Esophagus muscularis mucosa (tissue), 3 donors: ENCODE measurements at regions not wholly inside any gene's neighbourhood (a gene's known extent, or its start where the extent isn't known, plus 50 kb on each side); places are given as distances from the start of the nearest gene placed in this dataset.

Experiments
- POLR2A ChIP-seq: fragments of 450-650 bp; IDR thresholded peaks from one replicate; pipeline ENCODE4 v1.6.1; 2017; ENCODE audit warnings: antibody characterized with exemption, moderate library complexity, mild to moderate bottlenecking, low read depth
- POLR2AphosphoS5 ChIP-seq, 2 donors: sonication (generic); formaldehyde crosslinking; IDR thresholded peaks; one replicate each; pipeline ENCODE4 v1.6.1; 2017; ENCODE audit warnings: antibody characterized with exemption in 2 of 2
- TF ChIP-seq, protein P1 (sequence below), 3 experiments: fragments of 200-600 bp in 2 of 3; fragments of 450-650 bp in 1 of 3; sonication (generic) in 2 of 3; IDR thresholded peaks; one replicate each; pipeline ENCODE4 v1.5.1; 2017 to 2019; ENCODE audit warnings: antibody characterized with exemption in 3 of 3, mild to moderate bottlenecking in 2 of 3, moderate library complexity in 1 of 3

DNA sequence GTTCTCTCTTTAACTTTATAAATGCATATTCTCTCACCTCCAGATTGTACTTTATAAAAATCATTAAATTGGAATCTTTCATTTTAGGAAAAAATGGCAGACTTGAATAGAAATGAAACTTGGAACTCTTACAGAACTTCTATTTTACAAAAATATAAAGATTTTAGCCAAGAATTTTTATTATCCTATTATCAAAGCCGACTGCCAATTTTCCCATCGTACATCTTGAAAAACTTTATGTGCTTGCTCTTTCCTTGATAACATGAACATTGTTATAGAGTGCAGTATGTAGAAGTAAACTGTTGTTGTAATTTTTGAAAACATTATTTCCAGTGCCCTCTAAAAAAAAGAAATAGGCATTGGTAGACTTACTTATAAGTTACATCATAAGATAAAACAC lies 475.7 kb upstream of the REG3G start:
- TF ChIP-seq, protein P1, sequence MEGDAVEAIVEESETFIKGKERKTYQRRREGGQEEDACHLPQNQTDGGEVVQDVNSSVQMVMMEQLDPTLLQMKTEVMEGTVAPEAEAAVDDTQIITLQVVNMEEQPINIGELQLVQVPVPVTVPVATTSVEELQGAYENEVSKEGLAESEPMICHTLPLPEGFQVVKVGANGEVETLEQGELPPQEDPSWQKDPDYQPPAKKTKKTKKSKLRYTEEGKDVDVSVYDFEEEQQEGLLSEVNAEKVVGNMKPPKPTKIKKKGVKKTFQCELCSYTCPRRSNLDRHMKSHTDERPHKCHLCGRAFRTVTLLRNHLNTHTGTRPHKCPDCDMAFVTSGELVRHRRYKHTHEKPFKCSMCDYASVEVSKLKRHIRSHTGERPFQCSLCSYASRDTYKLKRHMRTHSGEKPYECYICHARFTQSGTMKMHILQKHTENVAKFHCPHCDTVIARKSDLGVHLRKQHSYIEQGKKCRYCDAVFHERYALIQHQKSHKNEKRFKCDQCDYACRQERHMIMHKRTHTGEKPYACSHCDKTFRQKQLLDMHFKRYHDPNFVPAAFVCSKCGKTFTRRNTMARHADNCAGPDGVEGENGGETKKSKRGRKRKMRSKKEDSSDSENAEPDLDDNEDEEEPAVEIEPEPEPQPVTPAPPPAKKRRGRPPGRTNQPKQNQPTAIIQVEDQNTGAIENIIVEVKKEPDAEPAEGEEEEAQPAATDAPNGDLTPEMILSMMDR (IDR thresholded peaks at IDR 0.05): no peak
- no peak for TF ChIP-seq POLR2A
- TF ChIP-seq POLR2AphosphoS5 (IDR thresholded peaks at IDR 0.05): no peak
